ENCODE measurements at regions not wholly inside any gene's neighbourhood (a gene's known extent, or its start where the extent isn't known, plus 50 kb on each side); places are given as distances from the start of the nearest gene placed in this dataset.
"Not testable (repeated sequence)": the region's sequence is repeated elsewhere in the genome, so short reads cannot be mapped to it uniquely, and the experiment has no call there.

- ChIA-PET CTCF (ENCODE audit: partially characterized antibody) (no interaction called here), POLR2A (ENCODE audit: partially characterized antibody) (no interaction called here)
- no peaks in the 10 kb centered on the region for H3K36me3 ChIP-seq (ENCODE audit: insufficient read depth, low read length)
- H3K4me1 Mint-ChIP-seq: no peaks in the 10 kb centered on the region
- no peaks in the 10 kb centered on the region for H3K36me3 Mint-ChIP-seq
- H3K4me3 ChIP-seq (ENCODE audit: low read length in 2 of 2): no peak overlapping the region
- H3K27ac Mint-ChIP-seq: no peak overlapping the region
- intact Hi-C loops (cut with micrococcal nuclease): no loop called here
- peaks cover 0 to 6% (median 0%) of the 10 kb centered on the region in 8 donors for H3K9me3 Mint-ChIP-seq
- no peaks in the 10 kb centered on the region for H3K4me1 ChIP-seq (ENCODE audit: insufficient read depth, low read length)
- H3K27me3 Mint-ChIP-seq: no peaks in the 10 kb centered on the region
- H3K27ac ChIP-seq (ENCODE audit: low read depth, low read length): no peak overlapping the region
- no peaks in the 10 kb centered on the region for H3K9me3 ChIP-seq (ENCODE audit: control insufficient read depth in 1 of 2, low read length in 2 of 2)
- no peaks in the 10 kb centered on the region for H3K27me3 ChIP-seq (ENCODE audit: insufficient read depth, low read length)
- no peak overlapping the region for H3K4me3 Mint-ChIP-seq
- no peak for DNase-seq
These were observed 165.5 kb upstream of the SMIM30 start for GRCh38 chr7:113283861-113284260.

- DNase-seq: no peak
- Histone ChIP-seq H3K27ac (ENCODE audit: low read depth, low read length) (no peak overlapping the region), H3K27me3 (ENCODE audit: insufficient read depth, low read length) (no peaks in the 10 kb centered on the region), H3K9me3 (ENCODE audit: control insufficient read depth in 1 of 2, low read length in 2 of 2) (no peaks in the 10 kb centered on the region), H3K36me3 (ENCODE audit: insufficient read depth, low read length) (no peaks in the 10 kb centered on the region), H3K4me1 (ENCODE audit: insufficient read depth, low read length) (no peaks in the 10 kb centered on the region), H3K4me3 (ENCODE audit: low read length in 2 of 2) (no peak overlapping the region)
- Mint-ChIP-seq H3K9me3 (peaks cover 0 to 6% (median 0%) of the 10 kb centered on the region in 8 donors), H3K27me3 (no peaks in the 10 kb centered on the region), H3K36me3 (no peaks in the 10 kb centered on the region), H3K4me1 (no peaks in the 10 kb centered on the region), H3K27ac (no peak overlapping the region), H3K4me3 (no peak overlapping the region)
- ChIA-PET CTCF (ENCODE audit: partially characterized antibody) (no interaction called here), POLR2A (ENCODE audit: partially characterized antibody) (no interaction called here)
- intact Hi-C loops (cut with micrococcal nuclease): no loop called here
These were observed 164.5 kb upstream of the SMIM30 start for GRCh38 chr7:113282875-113283274.

GRCh38 chr7:113281223-113281622, 162.9 kb upstream of the SMIM30 start:
- no peak for DNase-seq
- H3K27ac ChIP-seq (ENCODE audit: low read depth, low read length): no peak overlapping the region
- no peak overlapping the region for H3K4me3 ChIP-seq (ENCODE audit: low read length in 2 of 2)
- no peaks in the 10 kb centered on the region for H3K27me3 ChIP-seq (ENCODE audit: insufficient read depth, low read length)
- Mint-ChIP-seq H3K27ac (no peak overlapping the region), H3K4me1 (no peaks in the 10 kb centered on the region), H3K9me3 (peaks cover 0 to 6% (median 0%) of the 10 kb centered on the region in 8 donors), H3K4me3 (no peak overlapping the region), H3K27me3 (no peaks in the 10 kb centered on the region), H3K36me3 (no peaks in the 10 kb centered on the region)
- CTCF ChIA-PET (ENCODE audit: partially characterized antibody): no interaction called here
- no peaks in the 10 kb centered on the region for H3K4me1 ChIP-seq (ENCODE audit: insufficient read depth, low read length)
- no peaks in the 10 kb centered on the region for H3K36me3 ChIP-seq (ENCODE audit: insufficient read depth, low read length)
- intact Hi-C loops (cut with micrococcal nuclease): no loop called here
- no peaks in the 10 kb centered on the region for H3K9me3 ChIP-seq (ENCODE audit: control insufficient read depth in 1 of 2, low read length in 2 of 2)
- POLR2A ChIA-PET (ENCODE audit: partially characterized antibody): no interaction called here

- no peaks in the 10 kb centered on the region for H3K4me1 Mint-ChIP-seq
- no peaks in the 10 kb centered on the region for H3K27me3 Mint-ChIP-seq
- H3K36me3 ChIP-seq (ENCODE audit: insufficient read depth, low read length): no peaks in the 10 kb centered on the region
- H3K36me3 Mint-ChIP-seq: no peaks in the 10 kb centered on the region
- H3K4me3 ChIP-seq (ENCODE audit: low read length in 2 of 2): no peak overlapping the region
- H3K9me3 Mint-ChIP-seq: peaks cover 0 to 15% (median 5%) of the 10 kb centered on the region in 8 donors
- H3K27ac ChIP-seq (ENCODE audit: low read depth, low read length): no peak overlapping the region
- H3K27ac Mint-ChIP-seq: no peak overlapping the region
- DNase-seq: no peak
- no peaks in the 10 kb centered on the region for H3K4me1 ChIP-seq (ENCODE audit: insufficient read depth, low read length)
- no peak overlapping the region for H3K4me3 Mint-ChIP-seq
- intact Hi-C loops (cut with micrococcal nuclease): no loop called here
- H3K27me3 ChIP-seq (ENCODE audit: insufficient read depth, low read length): no peaks in the 10 kb centered on the region
- H3K9me3 ChIP-seq (ENCODE audit: control insufficient read depth in 1 of 2, low read length in 2 of 2): no peaks in the 10 kb centered on the region
- POLR2A ChIA-PET (ENCODE audit: partially characterized antibody): no interaction called here
- CTCF ChIA-PET (ENCODE audit: partially characterized antibody): no interaction called here
These were observed 160.9 kb upstream of the SMIM30 start for GRCh38 chr7:113279256-113279655.

GRCh38 chr7:113270790-113271189, 152.4 kb upstream of the SMIM30 start:
- Histone ChIP-seq H3K4me3 (ENCODE audit: low read length in 2 of 2) (no peak overlapping the region), H3K36me3 (ENCODE audit: insufficient read depth, low read length) (no peaks in the 10 kb centered on the region), H3K27ac (ENCODE audit: low read depth, low read length) (no peak overlapping the region), H3K9me3 (ENCODE audit: control insufficient read depth in 1 of 2, low read length in 2 of 2) (peaks cover 0 to 7% of the 10 kb centered on the region in 2 donors), H3K27me3 (ENCODE audit: insufficient read depth, low read length) (no peaks in the 10 kb centered on the region), H3K4me1 (ENCODE audit: insufficient read depth, low read length) (no peaks in the 10 kb centered on the region)
- H3K27ac Mint-ChIP-seq: no peak overlapping the region
- POLR2A ChIA-PET (ENCODE audit: partially characterized antibody): no interaction called here
- DNase-seq: no peak
- H3K4me1 Mint-ChIP-seq: no peaks in the 10 kb centered on the region
- CTCF ChIA-PET (ENCODE audit: partially characterized antibody): no interaction called here
- no peak overlapping the region for H3K4me3 Mint-ChIP-seq
- no peaks in the 10 kb centered on the region for H3K36me3 Mint-ChIP-seq
- peaks cover 6 to 58% (median 24%) of the 10 kb centered on the region in 8 donors for H3K9me3 Mint-ChIP-seq
- intact Hi-C loops (cut with micrococcal nuclease): no loop called here
- H3K27me3 Mint-ChIP-seq: no peaks in the 10 kb centered on the region

- H3K9me3 ChIP-seq (ENCODE audit: control insufficient read depth in 1 of 2, low read length in 2 of 2); H3K27ac ChIP-seq (ENCODE audit: low read depth, low read length); H3K36me3 ChIP-seq (ENCODE audit: insufficient read depth, low read length); POLR2A ChIA-PET (ENCODE audit: partially characterized antibody); H3K4me3 ChIP-seq (ENCODE audit: low read length in 2 of 2); H3K4me1 ChIP-seq (ENCODE audit: insufficient read depth, low read length); H3K27me3 Mint-ChIP-seq; H3K4me1 Mint-ChIP-seq; H3K27me3 ChIP-seq (ENCODE audit: insufficient read depth, low read length); CTCF ChIA-PET (ENCODE audit: partially characterized antibody); DNase-seq; intact Hi-C loops (cut with micrococcal nuclease); H3K27ac Mint-ChIP-seq; H3K4me3 Mint-ChIP-seq; H3K36me3 Mint-ChIP-seq: not testable (repeated sequence)
- peaks cover 4 to 49% (median 22%) of the 10 kb centered on the region in 8 donors for H3K9me3 Mint-ChIP-seq
These were observed 151.2 kb upstream of the SMIM30 start for GRCh38 chr7:113269592-113269991.

GRCh38 chr7:113268757-113269156, 150.4 kb upstream of the SMIM30 start:
- POLR2A ChIA-PET (ENCODE audit: partially characterized antibody): no interaction called here
- H3K9me3 Mint-ChIP-seq: peaks cover 4 to 41% (median 22%) of the 10 kb centered on the region in 8 donors
- no peaks in the 10 kb centered on the region for H3K4me1 Mint-ChIP-seq
- H3K4me3 Mint-ChIP-seq: no peak overlapping the region
- H3K4me1 ChIP-seq (ENCODE audit: insufficient read depth, low read length): no peaks in the 10 kb centered on the region
- no peaks in the 10 kb centered on the region for H3K27me3 ChIP-seq (ENCODE audit: insufficient read depth, low read length)
- CTCF ChIA-PET (ENCODE audit: partially characterized antibody): no interaction called here
- H3K27ac ChIP-seq (ENCODE audit: low read depth, low read length): no peak overlapping the region
- H3K27ac Mint-ChIP-seq: no peak overlapping the region
- no peaks in the 10 kb centered on the region for H3K36me3 ChIP-seq (ENCODE audit: insufficient read depth, low read length)
- H3K9me3 ChIP-seq (ENCODE audit: control insufficient read depth in 1 of 2, low read length in 2 of 2): peaks cover 0 to 7% of the 10 kb centered on the region in 2 donors
- DNase-seq: no peak
- intact Hi-C loops (cut with micrococcal nuclease): no loop called here
- no peaks in the 10 kb centered on the region for H3K27me3 Mint-ChIP-seq
- no peak overlapping the region for H3K4me3 ChIP-seq (ENCODE audit: low read length in 2 of 2)
- H3K36me3 Mint-ChIP-seq: no peaks in the 10 kb centered on the region

GRCh38 chr7:113267885-113268284, 149.5 kb upstream of the SMIM30 start:
- Histone ChIP-seq H3K36me3 (ENCODE audit: insufficient read depth, low read length) (no peaks in the 10 kb centered on the region), H3K9me3 (ENCODE audit: control insufficient read depth in 1 of 2, low read length in 2 of 2) (peaks cover 0 to 7% of the 10 kb centered on the region in 2 donors), H3K4me1 (ENCODE audit: insufficient read depth, low read length) (no peaks in the 10 kb centered on the region), H3K27ac (ENCODE audit: low read depth, low read length) (no peak overlapping the region), H3K27me3 (ENCODE audit: insufficient read depth, low read length) (no peaks in the 10 kb centered on the region), H3K4me3 (ENCODE audit: low read length in 2 of 2) (no peak overlapping the region)
- DNase-seq: no peak
- ChIA-PET POLR2A (ENCODE audit: partially characterized antibody) (no interaction called here), CTCF (ENCODE audit: partially characterized antibody) (no interaction called here)
- Mint-ChIP-seq H3K4me3 (no peak overlapping the region), H3K9me3 (peaks cover 4 to 40% (median 20%) of the 10 kb centered on the region in 8 donors), H3K4me1 (no peaks in the 10 kb centered on the region), H3K27ac (no peak overlapping the region), H3K27me3 (no peaks in the 10 kb centered on the region), H3K36me3 (no peaks in the 10 kb centered on the region)
- intact Hi-C loops (cut with micrococcal nuclease): no loop called here

Data from CD4-positive, alpha-beta memory T cell (primary cell).